ENCODE measurements at regions not wholly inside any gene's neighbourhood (a gene's known extent, or its start where the extent isn't known, plus 50 kb on each side); places are given as distances from the start of the nearest gene placed in this dataset.
A peak's percentile ranks its signal among the peaks of the same experiment; 100 is the strongest.

DNA sequence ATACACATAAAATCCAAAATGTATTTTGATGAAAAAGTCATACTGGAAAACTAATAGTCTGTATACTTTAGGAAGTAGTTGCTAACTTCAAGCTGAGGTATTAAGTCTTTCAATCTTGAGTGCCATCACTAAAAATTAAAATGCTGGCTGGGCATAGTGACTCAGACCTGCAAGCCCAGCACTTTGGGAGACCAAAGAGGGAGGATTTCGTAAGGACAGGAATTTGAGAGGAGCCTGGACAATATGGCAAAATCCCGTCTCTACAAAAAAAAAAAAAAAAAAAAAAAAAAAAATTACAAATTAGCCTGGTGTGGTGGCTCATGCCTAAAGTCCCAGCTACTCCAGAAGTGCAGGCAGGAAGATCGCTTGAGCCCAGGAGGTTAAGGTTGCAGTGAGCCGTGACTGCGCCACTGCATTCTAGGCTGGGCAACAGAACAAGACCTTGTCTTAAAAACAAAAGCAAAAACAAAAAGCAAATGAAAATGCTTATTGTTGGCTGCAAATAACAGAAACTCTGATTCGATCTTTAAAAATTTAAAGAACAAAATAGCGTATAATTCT lies 1994.2 kb upstream of the PCDH20 start:
- no peak for DNase-seq (ENCODE audit: low read depth)
- Histone ChIP-seq H3K9ac (ENCODE audit: low read length) (no peak overlapping the region), H3K27ac (ENCODE audit: low read depth, low read length) (no peak overlapping the region), H3K79me2 (ENCODE audit: insufficient read depth, low read length) (no peaks in the 10 kb centered on the region), H4K20me1 (ENCODE audit: insufficient read depth, low read length) (no peaks in the 10 kb centered on the region), H2AFZ (ENCODE audit: low read depth, low read length) (no peak overlapping the region), H3K36me3 (ENCODE audit: insufficient read depth, low read length) (no peaks in the 10 kb centered on the region), H3K4me2 (ENCODE audit: low read length) (no peak overlapping the region), H3K9me3 (ENCODE audit: insufficient read depth, low read depth, low read length) (no peaks in the 10 kb centered on the region), H3K4me1 (ENCODE audit: insufficient read depth, low read length) (no peaks in the 10 kb centered on the region), H3K27me3 (ENCODE audit: insufficient read depth, low read length) (no peaks in the 10 kb centered on the region), H3K4me3 (ENCODE audit: insufficient read depth, low read depth, low read length) (no peak overlapping the region)
- Mint-ChIP-seq H3K27me3 (ENCODE audit: low read depth, unreplicated experiment) (no peaks in the 10 kb centered on the region), H3K4me1 (ENCODE audit: low read depth, unreplicated experiment) (no peaks in the 10 kb centered on the region), H3K9me3 (ENCODE audit: unreplicated experiment) (no peaks in the 10 kb centered on the region), H3K4me3 (ENCODE audit: unreplicated experiment) (no peak overlapping the region), H3K36me3 (ENCODE audit: low read depth, unreplicated experiment) (no peaks in the 10 kb centered on the region), H3K27ac (ENCODE audit: unreplicated experiment) (no peak overlapping the region)
- TF ChIP-seq, protein P1, sequence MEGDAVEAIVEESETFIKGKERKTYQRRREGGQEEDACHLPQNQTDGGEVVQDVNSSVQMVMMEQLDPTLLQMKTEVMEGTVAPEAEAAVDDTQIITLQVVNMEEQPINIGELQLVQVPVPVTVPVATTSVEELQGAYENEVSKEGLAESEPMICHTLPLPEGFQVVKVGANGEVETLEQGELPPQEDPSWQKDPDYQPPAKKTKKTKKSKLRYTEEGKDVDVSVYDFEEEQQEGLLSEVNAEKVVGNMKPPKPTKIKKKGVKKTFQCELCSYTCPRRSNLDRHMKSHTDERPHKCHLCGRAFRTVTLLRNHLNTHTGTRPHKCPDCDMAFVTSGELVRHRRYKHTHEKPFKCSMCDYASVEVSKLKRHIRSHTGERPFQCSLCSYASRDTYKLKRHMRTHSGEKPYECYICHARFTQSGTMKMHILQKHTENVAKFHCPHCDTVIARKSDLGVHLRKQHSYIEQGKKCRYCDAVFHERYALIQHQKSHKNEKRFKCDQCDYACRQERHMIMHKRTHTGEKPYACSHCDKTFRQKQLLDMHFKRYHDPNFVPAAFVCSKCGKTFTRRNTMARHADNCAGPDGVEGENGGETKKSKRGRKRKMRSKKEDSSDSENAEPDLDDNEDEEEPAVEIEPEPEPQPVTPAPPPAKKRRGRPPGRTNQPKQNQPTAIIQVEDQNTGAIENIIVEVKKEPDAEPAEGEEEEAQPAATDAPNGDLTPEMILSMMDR (IDR thresholded peaks at IDR 0.05; ENCODE audit: insufficient read depth, low read depth, low read length): no peak
- TF ChIP-seq EZH2 (IDR thresholded peaks at IDR 0.05; ENCODE audit: insufficient read depth, low read length): no peak
- FAIRE-seq: no peak

DNA sequence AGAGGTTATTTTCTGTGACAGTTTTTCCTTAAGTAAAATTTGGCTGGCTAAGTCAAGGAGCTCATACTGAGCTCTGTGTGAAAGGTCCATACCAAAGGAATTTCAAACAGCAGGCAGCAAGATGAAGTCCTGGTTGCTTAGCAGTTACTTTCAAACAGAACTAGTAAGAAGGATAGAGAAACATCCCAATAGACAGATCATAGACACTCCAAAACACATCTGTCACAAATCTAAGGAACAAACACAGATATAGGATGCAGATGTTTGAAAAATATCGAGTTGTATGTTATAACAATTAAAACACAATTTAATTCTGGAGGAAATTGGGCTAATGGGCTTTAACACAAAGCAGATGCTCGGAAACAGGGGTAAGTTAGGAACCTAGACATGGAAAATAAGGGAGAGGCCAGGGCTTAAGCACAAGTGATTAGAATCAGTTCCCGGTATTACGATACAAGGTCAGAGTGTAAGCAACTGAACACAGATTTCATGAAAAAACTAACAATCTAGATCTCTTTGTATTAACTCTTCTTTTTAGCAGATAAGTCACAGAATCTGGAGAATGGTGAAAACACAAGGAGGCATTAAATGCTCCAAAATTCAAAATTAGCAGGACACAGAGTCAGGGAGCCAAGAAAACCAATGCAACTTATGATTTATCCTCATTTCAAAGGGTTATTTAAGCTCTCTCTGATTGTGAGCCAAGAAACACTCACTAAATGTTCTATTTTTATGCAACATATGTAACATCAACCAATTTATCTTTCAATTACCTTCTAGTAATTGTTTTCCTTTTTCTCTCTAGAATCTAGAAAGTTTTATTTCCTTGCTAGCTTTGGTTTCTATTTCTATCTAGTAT lies 1992.9 kb upstream of the PCDH20 start:
- Mint-ChIP-seq H3K4me3 (ENCODE audit: unreplicated experiment) (no peak overlapping the region), H3K36me3 (ENCODE audit: low read depth, unreplicated experiment) (no peaks in the 10 kb centered on the region), H3K9me3 (ENCODE audit: unreplicated experiment) (no peaks in the 10 kb centered on the region), H3K4me1 (ENCODE audit: low read depth, unreplicated experiment) (no peaks in the 10 kb centered on the region), H3K27ac (ENCODE audit: unreplicated experiment) (no peak overlapping the region), H3K27me3 (ENCODE audit: low read depth, unreplicated experiment) (no peaks in the 10 kb centered on the region)
- Histone ChIP-seq H3K79me2 (ENCODE audit: insufficient read depth, low read length) (no peaks in the 10 kb centered on the region), H3K4me1 (ENCODE audit: insufficient read depth, low read length) (no peaks in the 10 kb centered on the region), H2AFZ (ENCODE audit: low read depth, low read length) (no peak overlapping the region), H3K4me3 (ENCODE audit: insufficient read depth, low read depth, low read length) (no peak overlapping the region), H3K9me3 (ENCODE audit: insufficient read depth, low read depth, low read length) (no peaks in the 10 kb centered on the region), H3K27me3 (ENCODE audit: insufficient read depth, low read length) (no peaks in the 10 kb centered on the region), H3K27ac (ENCODE audit: low read depth, low read length) (no peak overlapping the region), H3K36me3 (ENCODE audit: insufficient read depth, low read length) (no peaks in the 10 kb centered on the region), H3K9ac (ENCODE audit: low read length) (no peak overlapping the region), H3K4me2 (ENCODE audit: low read length) (no peak overlapping the region), H4K20me1 (ENCODE audit: insufficient read depth, low read length) (no peaks in the 10 kb centered on the region)
- no peak for TF ChIP-seq EZH2 (IDR thresholded peaks at IDR 0.05; ENCODE audit: insufficient read depth, low read length)
- TF ChIP-seq, protein P1 (IDR thresholded peaks at IDR 0.05; ENCODE audit: insufficient read depth, low read depth, low read length): no peak
- FAIRE-seq (peak; percentile 5), DNase-seq (ENCODE audit: low read depth) (peak; percentile 32)

DNA sequence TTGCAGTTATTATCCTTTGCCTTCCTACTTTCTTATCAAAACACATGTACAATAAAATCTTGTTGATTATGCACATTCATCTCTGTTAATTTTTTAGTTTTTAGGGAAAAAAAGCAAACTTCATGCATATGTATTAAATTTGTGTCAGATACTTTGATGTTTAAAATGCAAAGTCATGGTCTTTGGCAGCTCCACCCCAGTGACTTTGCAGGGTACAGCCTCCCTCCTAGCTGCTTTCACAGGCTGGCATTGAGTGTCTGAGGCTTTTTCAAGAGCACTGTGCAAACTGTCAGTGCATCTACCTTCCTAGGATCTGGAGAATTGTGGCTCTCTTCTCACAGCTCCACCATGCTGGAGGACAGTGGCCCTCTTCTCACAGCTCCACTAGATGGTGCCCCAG lies 1988.1 kb upstream of the PCDH20 start:
- no peaks in the 10 kb centered on the region for H3K36me3 ChIP-seq (ENCODE audit: insufficient read depth, low read length)
- Mint-ChIP-seq H3K9me3 (ENCODE audit: unreplicated experiment) (no peaks in the 10 kb centered on the region), H3K4me1 (ENCODE audit: low read depth, unreplicated experiment) (no peaks in the 10 kb centered on the region), H3K4me3 (ENCODE audit: unreplicated experiment) (no peak overlapping the region), H3K27ac (ENCODE audit: unreplicated experiment) (no peak overlapping the region), H3K27me3 (ENCODE audit: low read depth, unreplicated experiment) (no peaks in the 10 kb centered on the region), H3K36me3 (ENCODE audit: low read depth, unreplicated experiment) (no peaks in the 10 kb centered on the region)
- no peaks in the 10 kb centered on the region for H3K27me3 ChIP-seq (ENCODE audit: insufficient read depth, low read length)
- no peak for FAIRE-seq
- no peak overlapping the region for H2AFZ ChIP-seq (ENCODE audit: low read depth, low read length)
- no peaks in the 10 kb centered on the region for H3K9me3 ChIP-seq (ENCODE audit: insufficient read depth, low read depth, low read length)
- no peaks in the 10 kb centered on the region for H3K4me1 ChIP-seq (ENCODE audit: insufficient read depth, low read length)
- H3K4me3 ChIP-seq (ENCODE audit: insufficient read depth, low read depth, low read length): no peak overlapping the region
- no peak overlapping the region for H3K4me2 ChIP-seq (ENCODE audit: low read length)
- DNase-seq (ENCODE audit: low read depth): no peak
- H3K79me2 ChIP-seq (ENCODE audit: insufficient read depth, low read length): no peaks in the 10 kb centered on the region
- H3K27ac ChIP-seq (ENCODE audit: low read depth, low read length): no peak overlapping the region
- TF ChIP-seq EZH2 (IDR thresholded peaks at IDR 0.05; ENCODE audit: insufficient read depth, low read length): no peak
- TF ChIP-seq, protein P1 (IDR thresholded peaks at IDR 0.05; ENCODE audit: insufficient read depth, low read depth, low read length): no peak
- H3K9ac ChIP-seq (ENCODE audit: low read length): no peak overlapping the region
- no peaks in the 10 kb centered on the region for H4K20me1 ChIP-seq (ENCODE audit: insufficient read depth, low read length)

Measured in astrocyte (in vitro differentiated cells and primary cell).